ENCODE measurements at regions not wholly inside any gene's neighbourhood (a gene's known extent, or its start where the extent isn't known, plus 50 kb on each side); places are given as distances from the start of the nearest gene placed in this dataset.

GRCh38 chr6:65933390-65933789 is 226.4 kb upstream of the EYS start:
- WGBS (ENCODE audit: insufficient coverage, low coverage, missing lambda C conversion rate): 0% methylated on average over 1 of the region's 1 CpG
- no peak for FAIRE-seq
- no TSS peak for BruUV-seq (replicated peaks)

More at GRCh38 chr6:65933390-65933789, 226.4 kb upstream of the EYS start:
- Histone ChIP-seq H3K4me3 (no peak overlapping the region), H3K27ac (ENCODE audit: extremely low read depth, low read depth, low read length) (no peak overlapping the region), H3K36me3 (ENCODE audit: control insufficient read depth, insufficient read depth, low read length) (no peaks in the 10 kb centered on the region), H4K20me1 (replicated peaks; ENCODE audit: control insufficient read depth, insufficient read depth, low read length) (no peaks in the 10 kb centered on the region), H3K9me1 (ENCODE audit: control insufficient read depth, insufficient read depth, low read length) (no peaks in the 10 kb centered on the region), H3K9ac (ENCODE audit: insufficient read depth in 1 of 2, low read depth in 2 of 2, low read length in 2 of 2) (no peak overlapping the region), H3K9me3 (replicated peaks; ENCODE audit: control insufficient read depth, insufficient read depth, low read depth, low read length) (no peaks in the 10 kb centered on the region), H3K4me1 (replicated peaks in 1 of 2; ENCODE audit: control insufficient read depth in 2 of 2, insufficient read depth in 2 of 2, low read length in 2 of 2) (no peaks in the 10 kb centered on the region), H3K79me2 (ENCODE audit: control insufficient read depth, insufficient read depth, low read length) (no peaks in the 10 kb centered on the region), H2AFZ (ENCODE audit: low read depth, low read length) (no peak overlapping the region), H3K4me2 (ENCODE audit: insufficient read depth, low read length) (no peak overlapping the region), H3K27me3 (ENCODE audit: control insufficient read depth in 2 of 2, insufficient read depth in 2 of 2, low read length in 2 of 2) (no peaks in the 10 kb centered on the region)
- DNase-seq (ENCODE audit: extremely low read depth in 1 of 4, low spot score in 3 of 4) (no peak), ATAC-seq (no peak)
- intact Hi-C loops (cut with micrococcal nuclease) (no loop called here), in situ Hi-C loops (cut with MboI) (no loop called here)
- ChIA-PET POLR2A (no interaction called here), CTCF (ENCODE audit: low intra/inter-chr PET ratio) (no interaction called here)
- no peak for TF ChIP-seq PHF8 (IDR thresholded peaks at IDR 0.05; ENCODE audit: borderline replicate concordance, low read length)
- no peak for TF ChIP-seq PREB (CRISPR knock-in tag; IDR thresholded peaks at IDR 0.05)
- no peak for TF ChIP-seq ZNF518B (CRISPR knock-in tag; IDR thresholded peaks at IDR 0.05)
- no peak for TF ChIP-seq SUPT5H (IDR thresholded peaks at IDR 0.05)
- no peak for TF ChIP-seq ZNF280A (IDR thresholded peaks at IDR 0.05; ENCODE audit: low read depth, partially characterized antibody)
- no peak for TF ChIP-seq TBL1XR1 (IDR thresholded peaks at IDR 0.05; ENCODE audit: low read length in 2 of 2)
- no peak for TF ChIP-seq HMBOX1 (IDR thresholded peaks at IDR 0.05)
- no peak for TF ChIP-seq ZNF24 (IDR thresholded peaks at IDR 0.05)
- TF ChIP-seq STAT6 (CRISPR knock-in tag; IDR thresholded peaks at IDR 0.05): no peak
- no peak for TF ChIP-seq SP2 (IDR thresholded peaks at IDR 0.05; ENCODE audit: extremely low read depth, low read depth, low read length, poor library complexity, severe bottlenecking)
- TF ChIP-seq ZNF57 (CRISPR knock-in tag; IDR thresholded peaks at IDR 0.05): no peak
- no peak for TF ChIP-seq CC2D1A (IDR thresholded peaks at IDR 0.05)

Data from K562 (cell line).